ENCODE measurements at regions not wholly inside any gene's neighbourhood (a gene's known extent, or its start where the extent isn't known, plus 50 kb on each side); places are given as distances from the start of the nearest gene placed in this dataset.
"Not testable (repeated sequence)": the region's sequence is repeated elsewhere in the genome, so short reads cannot be mapped to it uniquely, and the experiment has no call there.

DNA sequence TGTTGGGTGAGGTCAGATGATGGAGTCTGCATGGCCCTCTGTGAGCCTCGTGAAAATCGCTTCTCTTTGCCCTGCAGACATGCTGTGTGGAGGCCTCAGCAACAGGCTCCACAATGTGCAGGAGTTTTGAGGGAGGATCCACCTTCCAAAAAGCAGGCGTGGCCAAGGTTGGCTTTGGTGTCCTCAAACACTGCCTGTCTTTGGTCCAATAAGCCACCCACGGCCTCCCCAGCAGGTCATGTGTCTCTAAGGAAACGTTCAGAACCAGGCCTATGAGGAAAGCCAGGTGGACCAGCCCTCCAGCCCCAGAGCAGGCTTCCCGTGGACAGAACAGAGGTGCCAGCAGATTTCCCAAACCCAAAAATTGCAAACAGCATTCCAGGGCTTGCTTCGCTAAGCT is 340.7 kb upstream of the IRX2 start:
- Histone ChIP-seq H3K27me3 (ENCODE audit: control insufficient read depth, insufficient read depth, low read length) (no peaks in the 10 kb centered on the region), H3K4me1 (ENCODE audit: control insufficient read depth, insufficient read depth, low read length) (no peaks in the 10 kb centered on the region), H3K36me3 (ENCODE audit: control insufficient read depth, insufficient read depth, low read length) (no peaks in the 10 kb centered on the region), H3K4me3 (ENCODE audit: low read depth in 2 of 2, low read length in 2 of 2) (no peak overlapping the region), H3K9me3 (ENCODE audit: control insufficient read depth, insufficient read depth, low read depth, low read length) (no peaks in the 10 kb centered on the region), H3K27ac (ENCODE audit: low read length) (no peak overlapping the region)
- ATAC-seq (no peak), DNase-seq (ENCODE audit: low read depth, low spot score) (no peak)
- in situ Hi-C loops (cut with HindIII; ENCODE audit: low pct_unique_long_range_greater_than_20kb, low sequenced_read_pairs), result no loop called here
- CTCF ChIA-PET, result no interaction called here
- intact Hi-C loops (cut with micrococcal nuclease; ENCODE audit: unreplicated experiment), result no loop called here
- POLR2A ChIA-PET, result no interaction called here
- no TSS peak for BruUV-seq (replicated peaks)
- no peak for TF ChIP-seq TCF7L2 (IDR thresholded peaks at IDR 0.05; ENCODE audit: low read depth, low read length)
- no peak for TF ChIP-seq SIN3A (IDR thresholded peaks at IDR 0.05; ENCODE audit: borderline replicate concordance, insufficient read depth, low read depth, low read length)
- TF ChIP-seq, protein P1, sequence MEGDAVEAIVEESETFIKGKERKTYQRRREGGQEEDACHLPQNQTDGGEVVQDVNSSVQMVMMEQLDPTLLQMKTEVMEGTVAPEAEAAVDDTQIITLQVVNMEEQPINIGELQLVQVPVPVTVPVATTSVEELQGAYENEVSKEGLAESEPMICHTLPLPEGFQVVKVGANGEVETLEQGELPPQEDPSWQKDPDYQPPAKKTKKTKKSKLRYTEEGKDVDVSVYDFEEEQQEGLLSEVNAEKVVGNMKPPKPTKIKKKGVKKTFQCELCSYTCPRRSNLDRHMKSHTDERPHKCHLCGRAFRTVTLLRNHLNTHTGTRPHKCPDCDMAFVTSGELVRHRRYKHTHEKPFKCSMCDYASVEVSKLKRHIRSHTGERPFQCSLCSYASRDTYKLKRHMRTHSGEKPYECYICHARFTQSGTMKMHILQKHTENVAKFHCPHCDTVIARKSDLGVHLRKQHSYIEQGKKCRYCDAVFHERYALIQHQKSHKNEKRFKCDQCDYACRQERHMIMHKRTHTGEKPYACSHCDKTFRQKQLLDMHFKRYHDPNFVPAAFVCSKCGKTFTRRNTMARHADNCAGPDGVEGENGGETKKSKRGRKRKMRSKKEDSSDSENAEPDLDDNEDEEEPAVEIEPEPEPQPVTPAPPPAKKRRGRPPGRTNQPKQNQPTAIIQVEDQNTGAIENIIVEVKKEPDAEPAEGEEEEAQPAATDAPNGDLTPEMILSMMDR (IDR thresholded peaks at IDR 0.05), result no peak
- no peak for TF ChIP-seq POLR2AphosphoS5 (IDR thresholded peaks at IDR 0.05; ENCODE audit: low read depth, low read length)
- TF ChIP-seq, protein P2, sequence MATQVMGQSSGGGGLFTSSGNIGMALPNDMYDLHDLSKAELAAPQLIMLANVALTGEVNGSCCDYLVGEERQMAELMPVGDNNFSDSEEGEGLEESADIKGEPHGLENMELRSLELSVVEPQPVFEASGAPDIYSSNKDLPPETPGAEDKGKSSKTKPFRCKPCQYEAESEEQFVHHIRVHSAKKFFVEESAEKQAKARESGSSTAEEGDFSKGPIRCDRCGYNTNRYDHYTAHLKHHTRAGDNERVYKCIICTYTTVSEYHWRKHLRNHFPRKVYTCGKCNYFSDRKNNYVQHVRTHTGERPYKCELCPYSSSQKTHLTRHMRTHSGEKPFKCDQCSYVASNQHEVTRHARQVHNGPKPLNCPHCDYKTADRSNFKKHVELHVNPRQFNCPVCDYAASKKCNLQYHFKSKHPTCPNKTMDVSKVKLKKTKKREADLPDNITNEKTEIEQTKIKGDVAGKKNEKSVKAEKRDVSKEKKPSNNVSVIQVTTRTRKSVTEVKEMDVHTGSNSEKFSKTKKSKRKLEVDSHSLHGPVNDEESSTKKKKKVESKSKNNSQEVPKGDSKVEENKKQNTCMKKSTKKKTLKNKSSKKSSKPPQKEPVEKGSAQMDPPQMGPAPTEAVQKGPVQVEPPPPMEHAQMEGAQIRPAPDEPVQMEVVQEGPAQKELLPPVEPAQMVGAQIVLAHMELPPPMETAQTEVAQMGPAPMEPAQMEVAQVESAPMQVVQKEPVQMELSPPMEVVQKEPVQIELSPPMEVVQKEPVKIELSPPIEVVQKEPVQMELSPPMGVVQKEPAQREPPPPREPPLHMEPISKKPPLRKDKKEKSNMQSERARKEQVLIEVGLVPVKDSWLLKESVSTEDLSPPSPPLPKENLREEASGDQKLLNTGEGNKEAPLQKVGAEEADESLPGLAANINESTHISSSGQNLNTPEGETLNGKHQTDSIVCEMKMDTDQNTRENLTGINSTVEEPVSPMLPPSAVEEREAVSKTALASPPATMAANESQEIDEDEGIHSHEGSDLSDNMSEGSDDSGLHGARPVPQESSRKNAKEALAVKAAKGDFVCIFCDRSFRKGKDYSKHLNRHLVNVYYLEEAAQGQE (IDR thresholded peaks at IDR 0.05; ENCODE audit: insufficient read depth in 1 of 2, low read depth in 2 of 2, low read length in 1 of 2), result no peak

DNA sequence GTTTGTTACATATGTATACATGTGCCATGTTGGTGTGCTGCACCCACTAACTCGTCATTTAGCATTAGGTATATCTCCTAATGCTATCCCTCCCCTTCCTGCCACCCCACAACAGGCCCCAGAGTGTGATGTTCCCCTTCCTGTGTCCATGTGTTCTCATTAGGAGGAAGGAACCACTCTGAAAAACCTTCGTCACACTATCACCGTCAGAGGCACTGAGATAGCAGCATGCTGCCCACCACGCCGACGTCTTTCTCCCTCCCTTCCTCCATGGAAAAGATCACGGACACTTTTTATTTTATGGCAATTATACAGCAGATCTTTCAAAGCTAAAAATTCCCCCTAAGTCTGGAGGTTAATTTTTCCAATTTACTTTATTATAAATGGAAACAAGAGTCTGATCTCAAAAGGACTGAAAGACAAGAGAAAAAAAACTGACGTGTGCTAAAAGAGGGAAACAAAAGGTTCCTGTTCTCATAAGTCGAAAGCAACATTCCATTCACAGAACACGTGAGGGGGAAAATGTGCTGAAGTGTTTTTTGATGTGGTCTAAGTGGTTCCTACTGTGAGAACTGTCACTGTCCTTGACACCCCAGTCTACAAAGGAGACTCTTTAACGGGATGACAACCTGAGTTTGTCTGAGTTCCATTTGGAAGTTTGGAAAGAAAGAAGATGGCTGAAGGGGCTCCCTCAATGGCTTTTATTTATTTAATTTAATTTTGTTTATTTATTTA is 339.7 kb upstream of the IRX2 start:
- Histone ChIP-seq H3K4me3 (ENCODE audit: low read depth in 2 of 2, low read length in 2 of 2) (no peak overlapping the region), H3K36me3 (ENCODE audit: control insufficient read depth, insufficient read depth, low read length) (no peaks in the 10 kb centered on the region), H3K27ac (ENCODE audit: low read length) (no peak overlapping the region), H3K27me3 (ENCODE audit: control insufficient read depth, insufficient read depth, low read length) (no peaks in the 10 kb centered on the region), H3K9me3 (ENCODE audit: control insufficient read depth, insufficient read depth, low read depth, low read length) (no peaks in the 10 kb centered on the region), H3K4me1 (ENCODE audit: control insufficient read depth, insufficient read depth, low read length) (no peaks in the 10 kb centered on the region)
- CTCF ChIA-PET, result no interaction called here
- no TSS peak for BruUV-seq (replicated peaks)
- in situ Hi-C loops (cut with HindIII; ENCODE audit: low pct_unique_long_range_greater_than_20kb, low sequenced_read_pairs), result no loop called here
- DNase-seq (ENCODE audit: low read depth, low spot score) (no peak), ATAC-seq (no peak)
- intact Hi-C loops (cut with micrococcal nuclease; ENCODE audit: unreplicated experiment), result no loop called here
- TF ChIP-seq, protein P1 (IDR thresholded peaks at IDR 0.05), result no peak
- no peak for TF ChIP-seq POLR2AphosphoS5 (IDR thresholded peaks at IDR 0.05; ENCODE audit: low read depth, low read length)
- no peak for TF ChIP-seq SIN3A (IDR thresholded peaks at IDR 0.05; ENCODE audit: borderline replicate concordance, insufficient read depth, low read depth, low read length)
- no peak for TF ChIP-seq TCF7L2 (IDR thresholded peaks at IDR 0.05; ENCODE audit: low read depth, low read length)
- TF ChIP-seq, protein P2 (IDR thresholded peaks at IDR 0.05; ENCODE audit: insufficient read depth in 1 of 2, low read depth in 2 of 2, low read length in 1 of 2), result no peak
- POLR2A ChIA-PET, result no interaction called here

DNA sequence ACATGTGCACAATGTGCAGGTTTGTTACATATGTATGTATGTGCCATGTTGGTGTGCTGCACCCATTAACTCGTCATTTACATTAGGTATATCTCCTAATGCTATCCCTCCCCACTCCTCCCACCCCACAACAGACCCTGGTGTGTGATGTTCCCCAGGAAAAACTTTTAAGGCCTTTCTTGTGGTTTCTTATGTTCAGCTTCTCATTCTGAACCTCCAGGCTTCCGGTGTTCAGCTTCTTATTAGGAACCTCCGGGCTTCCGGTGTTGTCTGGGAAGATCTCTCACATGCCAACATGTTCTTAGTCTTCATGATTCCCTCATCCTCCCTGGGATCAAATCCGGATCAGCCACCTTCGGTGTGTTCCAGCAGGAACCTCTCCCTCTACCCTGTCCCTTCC is 338.8 kb upstream of the IRX2 start:
- DNase-seq (ENCODE audit: low read depth, low spot score); H3K27ac ChIP-seq (ENCODE audit: low read length); POLR2A ChIA-PET; H3K27me3 ChIP-seq (ENCODE audit: control insufficient read depth, insufficient read depth, low read length); H3K4me1 ChIP-seq (ENCODE audit: control insufficient read depth, insufficient read depth, low read length); CTCF ChIA-PET; H3K4me3 ChIP-seq (ENCODE audit: low read depth in 2 of 2, low read length in 2 of 2); H3K36me3 ChIP-seq (ENCODE audit: control insufficient read depth, insufficient read depth, low read length); BruUV-seq (replicated peaks); ATAC-seq; H3K9me3 ChIP-seq (ENCODE audit: control insufficient read depth, insufficient read depth, low read depth, low read length); intact Hi-C loops (cut with micrococcal nuclease; ENCODE audit: unreplicated experiment); in situ Hi-C loops (cut with HindIII; ENCODE audit: low pct_unique_long_range_greater_than_20kb, low sequenced_read_pairs): not testable (repeated sequence)

All from Panc1 (cell line).